Activated T-helper 1 cell treated with anti-CD3 and anti-CD28 coated beads, Interleukin-12 subunit alpha, Interleukin-12 subunit beta, Interleukin-2, Interleukin-4 antibody, amounts not matched to agents 30 ng/mL and 10 ng/mL and 1 ng/mL, durations not matched to agents 14 hours and 24 hours and 36 hours (primary cell): ENCODE measurements at regions not wholly inside any gene's neighbourhood (a gene's known extent, or its start where the extent isn't known, plus 50 kb on each side); places are given as distances from the start of the nearest gene placed in this dataset.
"Not testable (repeated sequence)": the region's sequence is repeated elsewhere in the genome, so short reads cannot be mapped to it uniquely, and the experiment has no call there.

Source experiments
- DNase-seq: peaks from one replicate; pipeline ENCODE4 v3.0.0; 2021; ENCODE audit warnings: low spot score
- H3K27ac Mint-ChIP-seq: one replicate; pipeline ENCODE4 v1.8.0; 2021; ENCODE audit warnings: mild to moderate bottlenecking, mixed read lengths
- H3K27me3 Mint-ChIP-seq: one replicate; pipeline ENCODE4 v1.8.0; 2022; ENCODE audit warnings: mild to moderate bottlenecking, moderate library complexity, mixed read lengths; ENCODE audit not compliant: insufficient read depth
- H3K36me3 Mint-ChIP-seq: one replicate; pipeline ENCODE4 v1.8.0; 2021; ENCODE audit warnings: low read depth, mixed read lengths
- H3K4me1 Mint-ChIP-seq: one replicate; pipeline ENCODE4 v1.8.0; 2021; ENCODE audit warnings: low read depth, mixed read lengths
- H3K4me3 Mint-ChIP-seq: one replicate; pipeline ENCODE4 v1.8.0; 2021; ENCODE audit warnings: mild to moderate bottlenecking, moderate library complexity, mixed read lengths
- H3K9me3 Mint-ChIP-seq: one replicate; pipeline ENCODE4 v1.8.0; 2021; ENCODE audit warnings: mixed read lengths
- intact Hi-C: fragments of 100-400 bp; cut with micrococcal nuclease; formaldehyde crosslinking; loops from one replicate; pipeline ENCODE4 v1.15.1; 2024

GRCh38 chr5:39660020-39660419 is 235.2 kb upstream of the DAB2 start:
- intact Hi-C loops = no loop called here
- Mint-ChIP-seq H3K27ac (no peak overlapping the region), H3K4me1 (peaks cover 33% of the 10 kb centered on the region), H3K36me3 (no peaks in the 10 kb centered on the region), H3K4me3 (no peak overlapping the region), H3K9me3 (no peaks in the 10 kb centered on the region), H3K27me3 (peaks cover 23% of the 10 kb centered on the region)
- no peak for DNase-seq

GRCh38 chr5:39658866-39659265 is 234.1 kb upstream of the DAB2 start:
- H3K4me3 Mint-ChIP-seq = no peak overlapping the region
- no peak overlapping the region for H3K27ac Mint-ChIP-seq
- no peaks in the 10 kb centered on the region for H3K36me3 Mint-ChIP-seq
- DNase-seq = no peak
- intact Hi-C loops = no loop called here
- no peaks in the 10 kb centered on the region for H3K9me3 Mint-ChIP-seq
- H3K27me3 Mint-ChIP-seq = peaks cover 23% of the 10 kb centered on the region
- H3K4me1 Mint-ChIP-seq = peaks cover 33% of the 10 kb centered on the region

- Mint-ChIP-seq H3K36me3 (no peaks in the 10 kb centered on the region), H3K4me1 (peaks cover 33% of the 10 kb centered on the region), H3K27ac (no peak overlapping the region), H3K9me3 (no peaks in the 10 kb centered on the region), H3K27me3 (peaks cover 22% of the 10 kb centered on the region), H3K4me3 (no peak overlapping the region)
- intact Hi-C loops = no loop called here
- DNase-seq = no peak
These were observed 233.2 kb upstream of the DAB2 start for GRCh38 chr5:39657943-39658342.

- Mint-ChIP-seq H3K27me3 (peaks cover 29% of the 10 kb centered on the region), H3K36me3 (no peaks in the 10 kb centered on the region), H3K9me3 (no peaks in the 10 kb centered on the region), H3K27ac (no peak overlapping the region), H3K4me3 (no peak overlapping the region), H3K4me1 (peaks cover 32% of the 10 kb centered on the region)
- no peak for DNase-seq
- intact Hi-C loops = no loop called here
These were observed 231.8 kb upstream of the DAB2 start for GRCh38 chr5:39656600-39656999.

- Mint-ChIP-seq H3K4me1 (peaks cover 24% of the 10 kb centered on the region), H3K9me3 (no peaks in the 10 kb centered on the region), H3K27ac (no peak overlapping the region), H3K36me3 (no peaks in the 10 kb centered on the region), H3K4me3 (no peak overlapping the region), H3K27me3 (peaks cover 29% of the 10 kb centered on the region)
- intact Hi-C loops = no loop called here
- no peak for DNase-seq
These were observed 229.9 kb upstream of the DAB2 start for GRCh38 chr5:39654715-39655114.

GRCh38 chr5:39652481-39652880 is 227.7 kb upstream of the DAB2 start:
- intact Hi-C loops, H3K27ac Mint-ChIP-seq, H3K36me3 Mint-ChIP-seq, H3K4me1 Mint-ChIP-seq, H3K9me3 Mint-ChIP-seq, H3K4me3 Mint-ChIP-seq, DNase-seq: not testable (repeated sequence)
- peaks cover 24% of the 10 kb centered on the region for H3K27me3 Mint-ChIP-seq

GRCh38 chr5:39652036-39652435 is 227.3 kb upstream of the DAB2 start:
- Mint-ChIP-seq H3K36me3 (no peaks in the 10 kb centered on the region), H3K9me3 (no peaks in the 10 kb centered on the region), H3K4me1 (no peaks in the 10 kb centered on the region), H3K4me3 (no peak overlapping the region), H3K27me3 (peaks cover 21% of the 10 kb centered on the region), H3K27ac (no peak overlapping the region)
- intact Hi-C loops = no loop called here
- no peak for DNase-seq

GRCh38 chr5:39650008-39650762 is 225.4 kb upstream of the DAB2 start:
- no peak overlapping the region for H3K27ac Mint-ChIP-seq
- DNase-seq = no peak
- no peak overlapping the region for H3K4me3 Mint-ChIP-seq
- no peaks in the 10 kb centered on the region for H3K9me3 Mint-ChIP-seq
- H3K4me1 Mint-ChIP-seq = no peaks in the 10 kb centered on the region
- no peaks in the 10 kb centered on the region for H3K36me3 Mint-ChIP-seq
- peaks cover 9% of the 10 kb centered on the region for H3K27me3 Mint-ChIP-seq
- intact Hi-C loops = no loop called here

- no peak overlapping the region for H3K4me3 Mint-ChIP-seq
- DNase-seq = no peak
- H3K9me3 Mint-ChIP-seq = no peaks in the 10 kb centered on the region
- no peaks in the 10 kb centered on the region for H3K4me1 Mint-ChIP-seq
- H3K27me3 Mint-ChIP-seq = peaks cover 8% of the 10 kb centered on the region
- no peaks in the 10 kb centered on the region for H3K36me3 Mint-ChIP-seq
- no peak overlapping the region for H3K27ac Mint-ChIP-seq
- intact Hi-C loops = no loop called here
These were observed 224.1 kb upstream of the DAB2 start for GRCh38 chr5:39648848-39649227.

- H3K9me3 Mint-ChIP-seq = no peaks in the 10 kb centered on the region
- no peak for DNase-seq
- H3K4me1 Mint-ChIP-seq = no peaks in the 10 kb centered on the region
- intact Hi-C loops = no loop called here
- H3K4me3 Mint-ChIP-seq = no peak overlapping the region
- H3K27me3 Mint-ChIP-seq = peaks cover 8% of the 10 kb centered on the region
- H3K36me3 Mint-ChIP-seq = no peaks in the 10 kb centered on the region
- no peak overlapping the region for H3K27ac Mint-ChIP-seq
These were observed 223.5 kb upstream of the DAB2 start for GRCh38 chr5:39648085-39648847.

GRCh38 chr5:39640552-39640951 is 215.8 kb upstream of the DAB2 start:
- intact Hi-C loops = no loop called here
- Mint-ChIP-seq H3K9me3 (no peaks in the 10 kb centered on the region), H3K4me3 (no peak overlapping the region), H3K36me3 (no peaks in the 10 kb centered on the region), H3K27ac (no peak overlapping the region), H3K27me3 (peaks cover 7% of the 10 kb centered on the region), H3K4me1 (no peaks in the 10 kb centered on the region)
- DNase-seq = no peak

- Mint-ChIP-seq H3K27ac (no peak overlapping the region), H3K27me3 (peaks cover 9% of the 10 kb centered on the region), H3K4me3 (no peak overlapping the region), H3K36me3 (no peaks in the 10 kb centered on the region), H3K4me1 (no peaks in the 10 kb centered on the region), H3K9me3 (no peaks in the 10 kb centered on the region)
- DNase-seq = no peak
- intact Hi-C loops = no loop called here
These were observed 214.9 kb upstream of the DAB2 start for GRCh38 chr5:39639618-39640089.

GRCh38 chr5:39638813-39639212 is 214.0 kb upstream of the DAB2 start:
- no peaks in the 10 kb centered on the region for H3K36me3 Mint-ChIP-seq

More at GRCh38 chr5:39638813-39639212, 214.0 kb upstream of the DAB2 start:
- H3K9me3 Mint-ChIP-seq = no peaks in the 10 kb centered on the region
- intact Hi-C loops = no loop called here
- no peak for DNase-seq
- H3K4me3 Mint-ChIP-seq = no peak overlapping the region
- no peak overlapping the region for H3K27ac Mint-ChIP-seq
- no peaks in the 10 kb centered on the region for H3K4me1 Mint-ChIP-seq
- H3K27me3 Mint-ChIP-seq = peaks cover 9% of the 10 kb centered on the region
